Mesothelial cell of epicardium (in vitro differentiated cells): ENCODE measurements at regions not wholly inside any gene's neighbourhood (a gene's known extent, or its start where the extent isn't known, plus 50 kb on each side); places are given as distances from the start of the nearest gene placed in this dataset.

Source experiments
- DNase-seq, 2 experiments: peaks; one replicate each; pipeline ENCODE4 v3.0.0; 2021; ENCODE audit warnings: low spot score in 2 of 2; ENCODE audit not compliant: unreplicated experiment in 2 of 2
- H3K27ac Mint-ChIP-seq: 2 replicates; pipeline ENCODE4 v1.8.0; 2021; ENCODE audit warnings: mixed read lengths
- H3K27me3 Mint-ChIP-seq: 2 replicates; pipeline ENCODE4 v1.8.0; 2021; ENCODE audit warnings: low read depth, mixed read lengths
- H3K36me3 Mint-ChIP-seq: 2 replicates; pipeline ENCODE4 v1.8.0; 2021; ENCODE audit warnings: mixed read lengths
- H3K4me1 Mint-ChIP-seq: 2 replicates; pipeline ENCODE4 v1.8.0; 2021; ENCODE audit warnings: mixed read lengths
- H3K4me3 Mint-ChIP-seq: 2 replicates; pipeline ENCODE4 v1.8.0; 2021; ENCODE audit warnings: mild to moderate bottlenecking, moderate library complexity, mixed read lengths
- H3K9me3 Mint-ChIP-seq: 2 replicates; pipeline ENCODE4 v1.8.0; 2021; ENCODE audit warnings: mixed read lengths
- CTCF ChIP-seq: fragments of 200-600 bp; sonication (generic); IDR thresholded peaks from one replicate; pipeline ENCODE4 v1.5.0; 2021; ENCODE audit warnings: antibody characterized with exemption; ENCODE audit not compliant: unreplicated experiment

GRCh38 chr20:48094944-48095343 lies 309.7 kb upstream of the SULF2 start:
- no peak overlapping the region for H3K27ac Mint-ChIP-seq
- no peak for TF ChIP-seq CTCF
- H3K4me1 Mint-ChIP-seq, result peaks cover 5% of the 10 kb centered on the region
- no peaks in the 10 kb centered on the region for H3K9me3 Mint-ChIP-seq
- no peak for DNase-seq
- H3K36me3 Mint-ChIP-seq, result no peaks in the 10 kb centered on the region
- no peak overlapping the region for H3K4me3 Mint-ChIP-seq
- peaks cover 7% of the 10 kb centered on the region for H3K27me3 Mint-ChIP-seq

GRCh38 chr20:48094196-48094749 lies 309.0 kb upstream of the SULF2 start:
- peaks cover 5% of the 10 kb centered on the region for H3K27me3 Mint-ChIP-seq
- no peak overlapping the region for H3K27ac Mint-ChIP-seq
- no peak for DNase-seq
- H3K4me3 Mint-ChIP-seq, result no peak overlapping the region
- TF ChIP-seq CTCF, result no peak
- no peaks in the 10 kb centered on the region for H3K9me3 Mint-ChIP-seq
- no peaks in the 10 kb centered on the region for H3K36me3 Mint-ChIP-seq
- peaks cover 2% of the 10 kb centered on the region for H3K4me1 Mint-ChIP-seq

DNA sequence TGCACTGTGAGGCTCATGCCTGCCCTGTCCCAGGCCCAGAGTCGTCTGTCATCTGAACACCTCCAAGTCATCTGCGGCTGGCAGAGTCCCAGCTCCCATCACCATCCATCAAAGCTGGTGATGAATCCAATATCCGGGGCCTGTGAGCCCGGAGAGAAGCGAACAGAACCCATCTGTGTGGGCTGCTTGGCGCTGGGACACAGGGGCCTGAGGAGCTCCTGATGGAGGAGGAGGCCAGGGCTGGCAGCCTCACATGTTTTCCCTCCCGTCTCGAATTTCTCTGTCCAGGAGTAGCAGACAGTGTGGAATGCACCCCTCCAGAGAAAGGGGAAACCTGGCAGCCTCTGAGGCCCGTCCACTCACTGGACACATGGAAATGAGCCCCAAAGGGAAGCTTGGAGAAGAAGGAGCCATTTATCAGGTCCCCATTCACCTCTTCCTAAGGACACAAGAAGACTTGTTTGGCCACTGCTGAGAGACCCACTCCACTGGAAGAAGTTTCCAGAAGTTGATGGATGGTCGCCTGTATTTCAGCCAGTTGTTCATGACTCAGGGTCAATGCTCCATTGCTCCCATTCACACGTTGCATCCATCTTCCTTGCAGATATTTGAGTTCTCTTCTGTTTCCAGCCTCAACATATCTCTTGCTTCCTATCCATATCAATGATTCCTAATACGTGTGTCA lies 307.5 kb upstream of the SULF2 start:
- no peaks in the 10 kb centered on the region for H3K9me3 Mint-ChIP-seq
- TF ChIP-seq CTCF, result no peak

DNA sequence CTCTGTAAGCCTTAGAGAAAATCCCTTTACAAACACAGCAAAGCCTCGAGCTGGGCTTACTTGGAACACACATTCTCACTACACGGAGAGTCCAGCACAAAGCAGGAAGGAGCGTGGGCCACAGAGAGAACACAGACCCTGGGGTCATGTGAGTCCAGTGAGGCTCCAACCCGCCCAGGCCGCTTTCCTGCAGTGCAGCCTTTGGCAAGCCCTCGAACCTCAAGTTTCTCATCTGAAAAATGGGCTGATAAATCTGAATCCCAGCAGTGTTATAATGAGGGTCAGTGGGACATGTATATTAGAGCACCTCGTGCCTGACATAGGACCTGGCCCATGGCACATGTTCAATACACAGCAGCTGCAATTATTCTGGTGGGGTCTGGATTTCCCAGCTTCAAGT lies 305.5 kb upstream of the SULF2 start:
- Mint-ChIP-seq H3K27ac (no peak overlapping the region), H3K36me3 (no peaks in the 10 kb centered on the region), H3K4me1 (peaks cover 5% of the 10 kb centered on the region), H3K9me3 (no peaks in the 10 kb centered on the region), H3K27me3 (peaks cover 6% of the 10 kb centered on the region), H3K4me3 (no peak overlapping the region)
- no peak for TF ChIP-seq CTCF
- DNase-seq, result no peak

More for the DNA sequence above, 307.5 kb upstream of the SULF2 start:
- DNase-seq, result no peak
- Mint-ChIP-seq H3K4me1 (no peaks in the 10 kb centered on the region), H3K27ac (no peak overlapping the region), H3K27me3 (peaks cover 6% of the 10 kb centered on the region), H3K36me3 (no peaks in the 10 kb centered on the region), H3K4me3 (no peak overlapping the region)

DNA sequence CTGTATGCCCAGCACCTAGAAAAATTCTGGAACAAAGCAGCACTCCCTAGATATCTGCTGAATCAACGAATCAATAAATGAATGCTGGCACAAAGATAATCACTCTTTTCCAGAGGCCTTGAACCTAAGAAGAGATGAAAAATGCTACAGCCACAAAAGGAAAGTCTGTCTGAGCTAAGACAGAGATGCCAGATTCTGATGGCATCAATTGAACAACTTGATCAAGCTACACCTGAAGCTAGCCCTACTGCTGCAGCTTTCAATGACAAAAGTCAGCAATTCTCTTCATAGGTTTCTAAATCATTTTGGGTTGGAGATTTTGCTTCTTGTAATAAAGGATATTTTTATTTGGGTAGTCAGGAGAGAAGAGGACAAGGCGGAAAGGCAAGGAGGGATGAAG lies 305.0 kb upstream of the SULF2 start:
- Mint-ChIP-seq H3K36me3 (no peaks in the 10 kb centered on the region), H3K4me1 (peaks cover 7% of the 10 kb centered on the region), H3K4me3 (no peak overlapping the region), H3K27me3 (peaks cover 6% of the 10 kb centered on the region), H3K9me3 (peaks cover 2% of the 10 kb centered on the region), H3K27ac (no peak overlapping the region)
- DNase-seq, result no peak
- no peak for TF ChIP-seq CTCF
